Lower lobe of right lung (tissue), 2 donors: ENCODE measurements at regions not wholly inside any gene's neighbourhood (a gene's known extent, or its start where the extent isn't known, plus 50 kb on each side); places are given as distances from the start of the nearest gene placed in this dataset.

Experiments
- ATAC-seq, 2 donors: fragments of 200-7000 bp; cut with Tn5 transposase; one replicate each; pipeline ENCODE4 v1.9.1; 2020 to 2022; ENCODE audit warnings: mild to moderate bottlenecking in 2 of 2, moderate library complexity in 2 of 2
- DNase-seq: peaks from one replicate; pipeline ENCODE4 v3.0.0-alpha.2; 2020
- H3K27ac ChIP-seq: fragments of 200-600 bp; one replicate; pipeline ENCODE4 v1.8.0; 2022
- H3K27me3 ChIP-seq: fragments of 200-600 bp; one replicate; pipeline ENCODE4 v1.8.0; 2022; ENCODE audit warnings: low read depth
- H3K36me3 ChIP-seq: fragments of 200-600 bp; one replicate; pipeline ENCODE4 v1.8.0; 2022; ENCODE audit warnings: mild to moderate bottlenecking
- H3K4me1 ChIP-seq: fragments of 200-600 bp; one replicate; pipeline ENCODE4 v1.8.0; 2022
- H3K4me3 ChIP-seq: fragments of 200-600 bp; one replicate; pipeline ENCODE4 v1.8.0; 2022; ENCODE audit warnings: mild to moderate bottlenecking
- H3K9me3 ChIP-seq: fragments of 200-600 bp; one replicate; pipeline ENCODE4 v1.8.0; 2022
- intact Hi-C: fragments of 100-400 bp; cut with DNase I; formaldehyde crosslinking; loops from one replicate; pipeline ENCODE4 v1.11.0; 2022
- TF ChIP-seq, protein P1 (sequence below): fragments of 200-600 bp; IDR thresholded peaks from one replicate; pipeline ENCODE4 v1.8.0; 2022; ENCODE audit warnings: antibody characterized with exemption, mild to moderate bottlenecking
- donor health status: DM: no; HTN: yes; CAD: no; lungs with severe emphysema.

GRCh38 chr7:131139462-131139861, 188.2 kb upstream of the MKLN1 start:
- Histone ChIP-seq H3K9me3 (no peaks in the 10 kb centered on the region), H3K36me3 (no peaks in the 10 kb centered on the region), H3K27me3 (no peaks in the 10 kb centered on the region), H3K27ac (no peak overlapping the region), H3K4me1 (no peaks in the 10 kb centered on the region), H3K4me3 (no peak overlapping the region)
- no peak for ATAC-seq
- DNase-seq: no peak
- TF ChIP-seq, protein P1, sequence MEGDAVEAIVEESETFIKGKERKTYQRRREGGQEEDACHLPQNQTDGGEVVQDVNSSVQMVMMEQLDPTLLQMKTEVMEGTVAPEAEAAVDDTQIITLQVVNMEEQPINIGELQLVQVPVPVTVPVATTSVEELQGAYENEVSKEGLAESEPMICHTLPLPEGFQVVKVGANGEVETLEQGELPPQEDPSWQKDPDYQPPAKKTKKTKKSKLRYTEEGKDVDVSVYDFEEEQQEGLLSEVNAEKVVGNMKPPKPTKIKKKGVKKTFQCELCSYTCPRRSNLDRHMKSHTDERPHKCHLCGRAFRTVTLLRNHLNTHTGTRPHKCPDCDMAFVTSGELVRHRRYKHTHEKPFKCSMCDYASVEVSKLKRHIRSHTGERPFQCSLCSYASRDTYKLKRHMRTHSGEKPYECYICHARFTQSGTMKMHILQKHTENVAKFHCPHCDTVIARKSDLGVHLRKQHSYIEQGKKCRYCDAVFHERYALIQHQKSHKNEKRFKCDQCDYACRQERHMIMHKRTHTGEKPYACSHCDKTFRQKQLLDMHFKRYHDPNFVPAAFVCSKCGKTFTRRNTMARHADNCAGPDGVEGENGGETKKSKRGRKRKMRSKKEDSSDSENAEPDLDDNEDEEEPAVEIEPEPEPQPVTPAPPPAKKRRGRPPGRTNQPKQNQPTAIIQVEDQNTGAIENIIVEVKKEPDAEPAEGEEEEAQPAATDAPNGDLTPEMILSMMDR: no peak
- intact Hi-C loops: no loop called here

DNA sequence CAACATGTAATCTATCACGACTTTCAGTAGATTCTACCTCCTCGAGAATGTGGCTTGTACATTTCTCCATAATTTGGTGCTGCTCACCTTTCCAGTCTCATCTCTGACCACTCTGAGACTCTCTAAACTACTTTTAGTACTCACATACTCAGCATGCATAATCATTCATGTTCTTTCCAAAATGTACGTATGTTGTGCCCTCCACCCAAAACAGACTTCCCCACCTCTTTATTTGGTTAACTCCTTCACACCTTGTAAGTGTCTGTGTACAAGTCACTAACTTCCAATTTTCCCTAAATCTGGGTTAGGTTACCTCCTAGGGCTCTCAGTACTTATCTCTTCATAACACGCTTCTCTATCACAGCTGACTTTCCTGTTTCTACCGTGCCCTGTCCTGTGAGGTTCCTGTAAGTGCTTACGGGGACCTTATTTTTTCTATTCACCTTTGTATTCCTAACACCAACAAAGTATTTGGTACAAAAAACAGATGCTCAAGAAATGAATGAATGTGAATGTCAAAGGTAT, 186.2 kb upstream of the MKLN1 start:
- ATAC-seq (no peak), DNase-seq (no peak)
- Histone ChIP-seq H3K36me3 (no peaks in the 10 kb centered on the region), H3K9me3 (no peaks in the 10 kb centered on the region), H3K27me3 (no peaks in the 10 kb centered on the region), H3K27ac (no peak overlapping the region), H3K4me1 (no peaks in the 10 kb centered on the region), H3K4me3 (no peak overlapping the region)
- TF ChIP-seq, protein P1: no peak
- intact Hi-C loops: no loop called here

GRCh38 chr7:131143869-131144268, 183.8 kb upstream of the MKLN1 start:
- Histone ChIP-seq H3K27ac (no peak overlapping the region), H3K36me3 (no peaks in the 10 kb centered on the region), H3K27me3 (no peaks in the 10 kb centered on the region), H3K9me3 (no peaks in the 10 kb centered on the region), H3K4me1 (no peaks in the 10 kb centered on the region), H3K4me3 (no peak overlapping the region)
- TF ChIP-seq, protein P1: no peak
- DNase-seq: no peak
- intact Hi-C loops: no loop called here
- ATAC-seq: no peak

GRCh38 chr7:131145026-131145425, 182.7 kb upstream of the MKLN1 start:
- no peak overlapping the region for H3K4me3 ChIP-seq
- ATAC-seq (no peak), DNase-seq (no peak)
- no peaks in the 10 kb centered on the region for H3K4me1 ChIP-seq
- TF ChIP-seq, protein P1: no peak
- no peak overlapping the region for H3K27ac ChIP-seq
- H3K27me3 ChIP-seq: no peaks in the 10 kb centered on the region
- H3K36me3 ChIP-seq: no peaks in the 10 kb centered on the region
- H3K9me3 ChIP-seq: no peaks in the 10 kb centered on the region
- intact Hi-C loops: no loop called here

- H3K9me3 ChIP-seq: no peaks in the 10 kb centered on the region
- TF ChIP-seq, protein P1: no peak
Measured at GRCh38 chr7:131145770-131146169, 181.9 kb upstream of the MKLN1 start.

GRCh38 chr7:131147604-131148003, 180.1 kb upstream of the MKLN1 start:
- no peaks in the 10 kb centered on the region for H3K9me3 ChIP-seq
- H3K36me3 ChIP-seq: no peaks in the 10 kb centered on the region
- intact Hi-C loops: no loop called here
- TF ChIP-seq, protein P1: no peak
- no peaks in the 10 kb centered on the region for H3K27me3 ChIP-seq
- no peaks in the 10 kb centered on the region for H3K4me1 ChIP-seq
- DNase-seq (no peak), ATAC-seq (no peak)
- H3K4me3 ChIP-seq: no peak overlapping the region
- H3K27ac ChIP-seq: no peak overlapping the region

More at GRCh38 chr7:131145770-131146169, 181.9 kb upstream of the MKLN1 start:
- H3K36me3 ChIP-seq: no peaks in the 10 kb centered on the region
- H3K4me1 ChIP-seq: no peaks in the 10 kb centered on the region
- no peaks in the 10 kb centered on the region for H3K27me3 ChIP-seq
- intact Hi-C loops: no loop called here
- no peak overlapping the region for H3K4me3 ChIP-seq
- no peak for ATAC-seq
- DNase-seq: no peak
- no peak overlapping the region for H3K27ac ChIP-seq
